ENCODE measurements at regions not wholly inside any gene's neighbourhood (a gene's known extent, or its start where the extent isn't known, plus 50 kb on each side); places are given as distances from the start of the nearest gene placed in this dataset.
"Not testable (repeated sequence)": the region's sequence is repeated elsewhere in the genome, so short reads cannot be mapped to it uniquely, and the experiment has no call there.

DNA sequence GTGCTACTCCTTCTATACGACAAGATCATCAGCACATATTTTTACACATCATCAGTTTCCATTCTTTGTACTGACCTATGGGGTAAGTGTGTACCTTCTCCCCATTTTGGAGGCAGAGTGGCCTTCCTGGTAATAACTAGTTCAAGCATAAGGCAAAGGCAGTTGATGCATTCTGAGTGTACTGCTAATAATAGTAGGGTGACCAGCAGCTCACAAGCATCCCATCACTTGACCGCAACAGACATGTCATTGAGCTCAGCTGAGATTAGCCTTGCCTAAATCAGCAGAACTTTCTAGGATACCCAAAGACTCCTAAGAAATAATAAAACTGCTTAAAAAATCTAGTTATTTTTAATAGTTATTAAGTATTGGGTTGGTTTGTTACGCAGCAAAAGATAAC lies 329.8 kb upstream of the FRG2C start:
- no peaks in the 10 kb centered on the region for H3K36me3 ChIP-seq (ENCODE audit: control insufficient read depth, insufficient read depth, low read length)
- no peak overlapping the region for H3K27ac ChIP-seq (ENCODE audit: low read depth, low read length)
- no peaks in the 10 kb centered on the region for H3K4me1 ChIP-seq (ENCODE audit: control insufficient read depth, insufficient read depth, low read length)
- H3K27me3 ChIP-seq (ENCODE audit: control insufficient read depth, insufficient read depth, low read length), result no peaks in the 10 kb centered on the region
- H3K9ac ChIP-seq (ENCODE audit: low read length), result no peak overlapping the region
- no peak overlapping the region for H3K4me3 ChIP-seq (ENCODE audit: low read length)

- Histone ChIP-seq H3K27ac (ENCODE audit: low read depth, low read length) (no peak overlapping the region), H3K36me3 (ENCODE audit: control insufficient read depth, insufficient read depth, low read length) (no peaks in the 10 kb centered on the region), H3K27me3 (ENCODE audit: control insufficient read depth, insufficient read depth, low read length) (no peaks in the 10 kb centered on the region), H3K4me1 (ENCODE audit: control insufficient read depth, insufficient read depth, low read length) (no peaks in the 10 kb centered on the region), H3K4me3 (ENCODE audit: low read length) (no peak overlapping the region), H3K9ac (ENCODE audit: low read length) (no peak overlapping the region)
Measured at GRCh38 chr3:75337226-75337900, 326.8 kb upstream of the FRG2C start.

GRCh38 chr3:75338342-75338741 lies 325.8 kb upstream of the FRG2C start:
- no peak overlapping the region for H3K4me3 ChIP-seq (ENCODE audit: low read length)
- H3K27me3 ChIP-seq (ENCODE audit: control insufficient read depth, insufficient read depth, low read length), result no peaks in the 10 kb centered on the region
- H3K9ac ChIP-seq (ENCODE audit: low read length), result no peak overlapping the region
- H3K27ac ChIP-seq (ENCODE audit: low read depth, low read length), result no peak overlapping the region
- H3K36me3 ChIP-seq (ENCODE audit: control insufficient read depth, insufficient read depth, low read length), result no peaks in the 10 kb centered on the region
- H3K4me1 ChIP-seq (ENCODE audit: control insufficient read depth, insufficient read depth, low read length), result no peaks in the 10 kb centered on the region

- H3K4me1 ChIP-seq (ENCODE audit: control insufficient read depth, insufficient read depth, low read length), result no peaks in the 10 kb centered on the region
- no peak overlapping the region for H3K27ac ChIP-seq (ENCODE audit: low read depth, low read length)
- no peak overlapping the region for H3K4me3 ChIP-seq (ENCODE audit: low read length)
- no peaks in the 10 kb centered on the region for H3K27me3 ChIP-seq (ENCODE audit: control insufficient read depth, insufficient read depth, low read length)
- H3K36me3 ChIP-seq (ENCODE audit: control insufficient read depth, insufficient read depth, low read length), result no peaks in the 10 kb centered on the region
- no peak overlapping the region for H3K9ac ChIP-seq (ENCODE audit: low read length)
Measured at GRCh38 chr3:75341324-75342067, 322.6 kb upstream of the FRG2C start.

GRCh38 chr3:75342425-75342824 lies 321.7 kb upstream of the FRG2C start:
- H3K27me3 ChIP-seq (ENCODE audit: control insufficient read depth, insufficient read depth, low read length), result no peaks in the 10 kb centered on the region
- no peak overlapping the region for H3K4me3 ChIP-seq (ENCODE audit: low read length)
- H3K9ac ChIP-seq (ENCODE audit: low read length), result no peak overlapping the region
- H3K36me3 ChIP-seq (ENCODE audit: control insufficient read depth, insufficient read depth, low read length), result no peaks in the 10 kb centered on the region
- H3K27ac ChIP-seq (ENCODE audit: low read depth, low read length), result no peak overlapping the region
- no peaks in the 10 kb centered on the region for H3K4me1 ChIP-seq (ENCODE audit: control insufficient read depth, insufficient read depth, low read length)

DNA sequence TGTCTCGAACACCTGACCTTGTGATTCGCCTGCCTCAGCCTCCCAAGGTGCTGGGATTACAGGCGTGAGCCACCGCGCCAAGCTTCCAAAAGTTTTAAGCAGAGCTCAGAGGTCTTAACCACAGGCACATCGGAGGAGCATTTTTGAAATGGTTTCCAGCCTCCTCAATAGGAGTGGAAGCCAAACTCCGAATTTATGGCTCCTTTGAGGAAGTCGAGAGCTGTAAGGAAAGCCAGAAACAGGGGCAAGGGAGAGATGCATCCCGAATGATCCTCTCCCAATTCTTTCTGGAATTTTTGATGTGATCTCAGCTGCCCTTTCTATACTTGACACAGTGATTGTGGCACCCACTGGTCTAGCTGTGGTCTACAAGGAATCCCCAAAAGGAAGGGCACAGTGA lies 313.6 kb upstream of the FRG2C start:
- H3K27me3 ChIP-seq (ENCODE audit: control insufficient read depth, insufficient read depth, low read length); H3K9ac ChIP-seq (ENCODE audit: low read length); H3K27ac ChIP-seq (ENCODE audit: low read depth, low read length); H3K4me3 ChIP-seq (ENCODE audit: low read length); H3K4me1 ChIP-seq (ENCODE audit: control insufficient read depth, insufficient read depth, low read length); H3K36me3 ChIP-seq (ENCODE audit: control insufficient read depth, insufficient read depth, low read length): not testable (repeated sequence)

DNA sequence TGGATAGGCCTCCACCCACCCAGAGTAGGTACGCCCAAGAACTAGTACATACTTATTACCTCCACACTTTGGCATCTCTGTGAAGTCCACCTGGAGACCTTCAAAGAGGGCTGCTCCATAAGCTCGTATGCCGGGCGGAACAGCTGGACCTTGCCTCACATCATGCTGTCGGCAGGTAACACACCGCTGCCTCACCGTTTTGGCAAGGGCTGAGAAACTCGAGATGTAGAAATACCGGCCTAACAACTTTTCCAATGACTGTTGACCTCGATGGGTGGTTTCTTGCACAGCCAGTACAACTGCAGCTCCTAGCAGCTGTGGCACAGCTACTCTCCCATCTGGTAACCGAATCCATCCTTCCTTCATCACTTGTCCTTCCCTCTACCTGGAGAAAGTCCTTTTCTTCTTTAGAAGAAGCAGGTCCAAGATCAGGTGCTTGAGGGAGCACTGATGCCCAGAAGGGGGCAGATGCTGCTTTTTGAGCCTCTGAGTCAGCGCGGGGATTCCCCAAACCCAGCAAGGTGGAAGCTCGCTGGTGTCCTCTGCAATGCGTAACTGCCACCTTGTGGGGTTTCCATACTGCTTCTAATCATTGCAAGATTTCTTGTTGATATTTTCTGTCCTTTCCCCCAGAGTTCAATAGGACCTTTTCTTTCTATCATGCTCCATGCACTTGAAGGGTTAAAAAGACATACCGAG lies 301.9 kb upstream of the FRG2C start:
- not testable (repeated sequence) for H3K9ac ChIP-seq (ENCODE audit: low read length); H3K36me3 ChIP-seq (ENCODE audit: control insufficient read depth, insufficient read depth, low read length); H3K27me3 ChIP-seq (ENCODE audit: control insufficient read depth, insufficient read depth, low read length); H3K27ac ChIP-seq (ENCODE audit: low read depth, low read length); H3K4me1 ChIP-seq (ENCODE audit: control insufficient read depth, insufficient read depth, low read length); H3K4me3 ChIP-seq (ENCODE audit: low read length)

DNA sequence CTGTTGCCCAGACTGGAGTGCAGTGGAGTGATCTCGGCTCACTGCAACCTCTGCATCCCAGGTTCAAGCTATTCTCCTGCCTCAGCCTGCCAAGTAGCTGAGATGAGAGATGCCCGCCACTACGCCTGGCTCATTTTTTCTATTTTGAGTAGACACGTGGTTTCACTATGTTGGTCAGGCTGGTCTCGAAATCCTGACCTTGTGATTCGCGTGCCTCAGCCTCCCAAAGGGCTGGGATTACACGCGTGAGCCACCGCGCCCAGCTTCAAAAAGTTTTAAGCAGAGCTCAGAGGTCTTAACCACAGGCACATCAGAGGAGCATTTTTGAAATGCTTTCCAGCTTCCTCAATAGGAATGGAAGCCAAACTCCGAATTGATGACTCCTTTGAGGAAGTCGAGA lies 291.2 kb upstream of the FRG2C start:
- H3K4me1 ChIP-seq (ENCODE audit: control insufficient read depth, insufficient read depth, low read length); H3K27me3 ChIP-seq (ENCODE audit: control insufficient read depth, insufficient read depth, low read length); H3K27ac ChIP-seq (ENCODE audit: low read depth, low read length): not testable (repeated sequence)

GRCh38 chr3:75379840-75380239 lies 284.3 kb upstream of the FRG2C start:
- not testable (repeated sequence) for H3K4me1 ChIP-seq (ENCODE audit: control insufficient read depth, insufficient read depth, low read length)

More for the DNA sequence above, 291.2 kb upstream of the FRG2C start:
- H3K9ac ChIP-seq (ENCODE audit: low read length); H3K36me3 ChIP-seq (ENCODE audit: control insufficient read depth, insufficient read depth, low read length); H3K4me3 ChIP-seq (ENCODE audit: low read length): not testable (repeated sequence)

DNA sequence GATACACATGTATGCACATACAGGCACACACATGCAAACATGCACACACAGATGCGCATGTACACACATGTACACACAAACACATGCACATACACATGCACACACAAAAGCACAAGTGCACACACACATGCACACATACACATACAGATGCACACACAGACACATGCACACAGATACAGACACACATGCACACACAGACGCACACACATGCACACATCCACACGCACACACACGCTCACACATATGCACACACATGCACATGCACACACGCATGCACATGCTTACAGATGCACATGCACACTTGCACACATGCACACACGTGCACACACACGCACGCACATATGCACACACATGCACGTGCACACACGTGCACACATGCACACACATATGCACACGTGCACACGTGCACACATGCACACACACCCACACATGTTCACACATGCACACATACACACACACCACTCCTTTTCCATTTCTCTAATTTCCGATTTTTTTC lies 283.8 kb upstream of the FRG2C start:
- no peak overlapping the region for H3K27ac ChIP-seq (ENCODE audit: low read depth, low read length)
- no peaks in the 10 kb centered on the region for H3K27me3 ChIP-seq (ENCODE audit: control insufficient read depth, insufficient read depth, low read length)
- no peaks in the 10 kb centered on the region for H3K36me3 ChIP-seq (ENCODE audit: control insufficient read depth, insufficient read depth, low read length)
- H3K9ac ChIP-seq (ENCODE audit: low read length), result no peak overlapping the region
- no peak overlapping the region for H3K4me3 ChIP-seq (ENCODE audit: low read length)
- H3K4me1 ChIP-seq (ENCODE audit: control insufficient read depth, insufficient read depth, low read length), result no peaks in the 10 kb centered on the region

More at GRCh38 chr3:75379840-75380239, 284.3 kb upstream of the FRG2C start:
- H3K36me3 ChIP-seq (ENCODE audit: control insufficient read depth, insufficient read depth, low read length); H3K27ac ChIP-seq (ENCODE audit: low read depth, low read length); H3K4me3 ChIP-seq (ENCODE audit: low read length); H3K9ac ChIP-seq (ENCODE audit: low read length); H3K27me3 ChIP-seq (ENCODE audit: control insufficient read depth, insufficient read depth, low read length): not testable (repeated sequence)

DNA sequence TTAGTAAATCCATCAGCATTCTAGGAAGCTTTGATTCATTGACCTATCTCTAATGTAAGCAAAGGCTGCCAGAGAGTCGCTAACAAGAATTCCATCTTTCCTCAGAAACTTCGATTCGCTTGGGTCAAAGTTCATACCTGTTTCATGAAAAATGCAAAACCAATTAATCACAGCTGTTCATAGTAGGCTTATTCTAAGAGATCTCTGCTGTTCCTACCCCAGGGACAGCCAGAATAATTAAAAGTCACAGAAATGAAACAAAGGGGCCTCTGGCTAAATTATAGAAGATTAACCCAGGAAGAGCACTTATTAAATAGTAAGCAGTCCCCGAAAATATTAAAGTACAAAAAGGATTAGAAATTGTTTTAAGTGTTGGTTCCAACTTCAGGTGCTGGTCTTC lies 280.1 kb upstream of the FRG2C start:
- not testable (repeated sequence) for H3K27me3 ChIP-seq (ENCODE audit: control insufficient read depth, insufficient read depth, low read length); H3K4me3 ChIP-seq (ENCODE audit: low read length); H3K4me1 ChIP-seq (ENCODE audit: control insufficient read depth, insufficient read depth, low read length); H3K36me3 ChIP-seq (ENCODE audit: control insufficient read depth, insufficient read depth, low read length); H3K27ac ChIP-seq (ENCODE audit: low read depth, low read length); H3K9ac ChIP-seq (ENCODE audit: low read length)

- H3K27me3 ChIP-seq (ENCODE audit: control insufficient read depth, insufficient read depth, low read length); H3K36me3 ChIP-seq (ENCODE audit: control insufficient read depth, insufficient read depth, low read length); H3K4me1 ChIP-seq (ENCODE audit: control insufficient read depth, insufficient read depth, low read length); H3K27ac ChIP-seq (ENCODE audit: low read depth, low read length); H3K4me3 ChIP-seq (ENCODE audit: low read length); H3K9ac ChIP-seq (ENCODE audit: low read length): not testable (repeated sequence)
Measured at GRCh38 chr3:75388486-75389124, 275.5 kb upstream of the FRG2C start.
